H9 (cell line): ENCODE measurements at regions not wholly inside any gene's neighbourhood (a gene's known extent, or its start where the extent isn't known, plus 50 kb on each side); places are given as distances from the start of the nearest gene placed in this dataset.

Experiments
- DNase-seq: peaks from one replicate; pipeline ENCODE4 v3.0.0-alpha.2; 2017
- H2AFZ ChIP-seq: one replicate; pipeline ENCODE4 v1.6.1; 2013; ENCODE audit warnings: mild to moderate bottlenecking, low read length, control low read depth, moderate library complexity
- H2AK5ac ChIP-seq: 2 replicates; pipeline ENCODE4 v1.6.1; 2013; ENCODE audit warnings: low read length, control low read depth, mixed read lengths; ENCODE audit not compliant: insufficient read length
- H2BK120ac ChIP-seq: one replicate; pipeline ENCODE4 v1.6.1; 2013; ENCODE audit warnings: low read depth, mild to moderate bottlenecking, low read length, control low read depth, inconsistent platforms; ENCODE audit not compliant: poor library complexity, severe bottlenecking
- H2BK12ac ChIP-seq: 2 replicates; pipeline ENCODE4 v1.6.1; 2013; ENCODE audit warnings: low read length, control low read depth, mixed read lengths, low read depth; ENCODE audit not compliant: insufficient read length
- H2BK15ac ChIP-seq: 2 replicates; pipeline ENCODE4 v1.6.1; 2013; ENCODE audit warnings: low read depth, low read length, control low read depth
- H2BK20ac ChIP-seq: one replicate; pipeline ENCODE4 v1.6.1; 2013; ENCODE audit warnings: low read depth, mild to moderate bottlenecking, low read length, control low read depth, inconsistent platforms; ENCODE audit not compliant: poor library complexity, severe bottlenecking
- H2BK5ac ChIP-seq: 2 replicates; pipeline ENCODE4 v1.6.1; 2013; ENCODE audit warnings: low read length, control low read depth, mixed read lengths; ENCODE audit not compliant: insufficient read length
- H3K14ac ChIP-seq: 2 replicates; pipeline ENCODE4 v1.6.1; 2013; ENCODE audit warnings: low read length, control low read depth; ENCODE audit not compliant: insufficient read depth
- H3K18ac ChIP-seq: 2 replicates; pipeline ENCODE4 v1.6.1; 2013; ENCODE audit warnings: low read depth, mild to moderate bottlenecking, mixed read lengths, low read length, control low read depth; ENCODE audit not compliant: insufficient read length
- H3K23ac ChIP-seq: 2 replicates; pipeline ENCODE4 v1.6.1; 2013; ENCODE audit warnings: low read length, control low read depth, mixed read lengths, low read depth; ENCODE audit not compliant: insufficient read length
- H3K23me2 ChIP-seq: 2 replicates; pipeline ENCODE4 v1.6.1; 2013; ENCODE audit warnings: low read depth, mild to moderate bottlenecking, mixed read lengths, low read length, control low read depth; ENCODE audit not compliant: insufficient read length, poor library complexity, severe bottlenecking
- H3K27ac ChIP-seq: 2 replicates; pipeline ENCODE4 v1.5.1; 2013; ENCODE audit warnings: low read length, control low read depth, mixed read lengths, low read depth; ENCODE audit not compliant: insufficient read length
- H3K27me3 ChIP-seq: 2 replicates; pipeline ENCODE4 v1.6.1; 2013; ENCODE audit warnings: low read length, control low read depth, inconsistent platforms; ENCODE audit not compliant: insufficient read depth
- H3K4ac ChIP-seq: 2 replicates; pipeline ENCODE4 v1.6.1; 2013; ENCODE audit warnings: low read depth, mild to moderate bottlenecking, control low read depth, inconsistent platforms, low read length, moderate library complexity
- H3K4me1 ChIP-seq: 2 replicates; pipeline ENCODE4 v1.6.1; 2013; ENCODE audit warnings: low read length, control low read depth, inconsistent platforms; ENCODE audit not compliant: insufficient read depth
- H3K4me2 ChIP-seq: 2 replicates; pipeline ENCODE4 v1.6.1; 2013; ENCODE audit warnings: low read length, control low read depth, mixed read lengths; ENCODE audit not compliant: insufficient read length, insufficient read depth
- H3K56ac ChIP-seq: 2 replicates; pipeline ENCODE4 v1.6.1; 2013; ENCODE audit warnings: low read depth, mild to moderate bottlenecking, mixed read lengths, low read length, control low read depth; ENCODE audit not compliant: insufficient read length
- H3K79me1 ChIP-seq: 2 replicates; pipeline ENCODE4 v1.6.1; 2013; ENCODE audit warnings: low read depth, mild to moderate bottlenecking, moderate library complexity, low read length, control low read depth, inconsistent platforms; ENCODE audit not compliant: insufficient read depth, poor library complexity, severe bottlenecking
- H3K79me2 ChIP-seq: 2 replicates; pipeline ENCODE4 v1.6.1; 2013; ENCODE audit warnings: low read length, control low read depth, inconsistent platforms; ENCODE audit not compliant: insufficient read depth
- H3K9ac ChIP-seq: 2 replicates; pipeline ENCODE4 v1.6.1; 2013; ENCODE audit warnings: low read length, control low read depth, mixed read lengths; ENCODE audit not compliant: insufficient read length; ENCODE audit errors: extremely low read depth
- H3K9me3 ChIP-seq: one replicate; pipeline ENCODE4 v1.6.1; 2013; ENCODE audit warnings: low read depth, low read length, inconsistent platforms; ENCODE audit not compliant: control insufficient read depth
- H3T11ph ChIP-seq: one replicate; pipeline ENCODE4 v1.6.1; 2013; ENCODE audit warnings: mild to moderate bottlenecking, low read length, control low read depth, inconsistent platforms
- H4K20me1 ChIP-seq: one replicate; pipeline ENCODE4 v1.6.1; 2013; ENCODE audit not compliant: control insufficient read depth, insufficient read length, insufficient read depth
- H4K5ac ChIP-seq: 2 replicates; pipeline ENCODE4 v1.6.1; 2013; ENCODE audit warnings: low read depth, mild to moderate bottlenecking, mixed read lengths, low read length, control low read depth; ENCODE audit not compliant: insufficient read length
- H4K8ac ChIP-seq: replicated peaks from 2 replicates; pipeline ENCODE4 v1.6.1; 2013; ENCODE audit warnings: low read length, control low read depth, mixed read lengths, low read depth; ENCODE audit not compliant: insufficient read length
- H4K91ac ChIP-seq: 2 replicates; pipeline ENCODE4 v1.6.1; 2013; ENCODE audit warnings: low read depth, mild to moderate bottlenecking, moderate library complexity, mixed read lengths, low read length, control low read depth; ENCODE audit not compliant: insufficient read length
- H3K27ac Mint-ChIP-seq, 3 experiments: 2 replicates in 2 of 3; 3 replicates in 1 of 3; pipeline ENCODE4 v1.8.0; 2020 to 2021; ENCODE audit warnings: mixed read lengths in 3 of 3, mild to moderate bottlenecking in 1 of 3, moderate library complexity in 1 of 3
- H3K27me3 Mint-ChIP-seq: 2 replicates; pipeline ENCODE4 v1.8.0; 2021; ENCODE audit warnings: low read depth, mild to moderate bottlenecking, moderate library complexity, mixed read lengths
- H3K36me3 Mint-ChIP-seq, 3 experiments: 2 replicates in 2 of 3; 3 replicates in 1 of 3; pipeline ENCODE4 v1.8.0; 2020 to 2021; ENCODE audit warnings: low read depth in 3 of 3, mixed read lengths in 3 of 3; ENCODE audit not compliant: insufficient read depth in 1 of 3
- H3K4me1 Mint-ChIP-seq, 2 experiments: 2 replicates each; pipeline ENCODE4 v1.8.0; 2020; ENCODE audit warnings: mixed read lengths in 2 of 2
- H3K4me3 Mint-ChIP-seq, 2 experiments: 2 replicates in 1 of 2; 3 replicates in 1 of 2; pipeline ENCODE4 v1.8.0; 2020 to 2021; ENCODE audit warnings: mild to moderate bottlenecking in 2 of 2, mixed read lengths in 2 of 2, moderate library complexity in 1 of 2
- H3K9me3 Mint-ChIP-seq, 2 experiments: 2 replicates in 1 of 2; 3 replicates in 1 of 2; pipeline ENCODE4 v1.8.0; 2020; ENCODE audit warnings: mild to moderate bottlenecking in 2 of 2, mixed read lengths in 2 of 2, moderate library complexity in 1 of 2
- CTCF ChIP-seq: fragments of 200-600 bp; sonication (generic); conservative IDR thresholded peaks from 3 replicates; pipeline ENCODE4 v1.8.0; 2021; ENCODE audit warnings: antibody characterized with exemption, mild to moderate bottlenecking
- WGBS: extraction: QIAGEN DNeasy Blood & Tissue Kit; methylation state at CpG from one replicate; pipeline ENCODE4 v1.1.7; 2013; ENCODE audit warnings: missing lambda C conversion rate, low lambda C conversion rate, mixed read lengths; ENCODE audit not compliant: insufficient read length; ENCODE audit errors: extremely low coverage; 5-methylcytosine and 5-hydroxymethylcytosine counted together

GRCh38 chr6:130756824-130757223 is 70.4 kb upstream of the SMLR1 start:
- Histone ChIP-seq H2BK15ac (no peak overlapping the region), H2AFZ (no peak overlapping the region), H3K4me2 (no peak overlapping the region), H4K5ac (no peak overlapping the region), H3K23me2 (no peaks in the 10 kb centered on the region), H3K79me1 (no peaks in the 10 kb centered on the region), H3K18ac (no peak overlapping the region), H3K4ac (no peak overlapping the region), H2BK20ac (no peak overlapping the region), H4K91ac (no peak overlapping the region), H3K56ac (no peak overlapping the region), H2BK12ac (no peak overlapping the region), H2BK120ac (no peak overlapping the region), H3K4me1 (no peaks in the 10 kb centered on the region), H3K9me3 (no peaks in the 10 kb centered on the region), H2AK5ac (no peak overlapping the region), H2BK5ac (no peak overlapping the region), H3K14ac (no peak overlapping the region), H3T11ph (no peak overlapping the region), H4K8ac (no peak overlapping the region), H3K23ac (no peak overlapping the region), H3K9ac (no peak overlapping the region), H3K27me3 (no peaks in the 10 kb centered on the region), H3K27ac (no peak overlapping the region), H4K20me1 (no peaks in the 10 kb centered on the region), H3K79me2 (no peaks in the 10 kb centered on the region)
- Mint-ChIP-seq H3K27ac (no peak overlapping the region), H3K4me3 (no peak overlapping the region), H3K27me3 (no peaks in the 10 kb centered on the region), H3K9me3 (peaks cover 5 to 11% of the 10 kb centered on the region in 2 experiments; a peak in 3 of 5 replicates), H3K4me1 (peaks cover 3 to 6% of the 10 kb centered on the region in 2 experiments; a peak in 2 of 4 replicates), H3K36me3 (peaks cover 0 to 9% (median 0%) of the 10 kb centered on the region in 3 experiments; a peak in 2 of 7 replicates)
- no peak for DNase-seq
- no CpG with 5 or more reads among the region's 1 CpG for WGBS
- TF ChIP-seq CTCF, result no peak
